GM18867 (cell line): ENCODE measurements at regions not wholly inside any gene's neighbourhood (a gene's known extent, or its start where the extent isn't known, plus 50 kb on each side); places are given as distances from the start of the nearest gene placed in this dataset.

ENCODE experiments used
- ATAC-seq: cut with Tn5 transposase; IDR thresholded peaks from one replicate; pipeline ENCODE4 v1.9.1; 2021; ENCODE audit warnings: mild to moderate bottlenecking, moderate library complexity; ENCODE audit not compliant: unreplicated experiment

DNA sequence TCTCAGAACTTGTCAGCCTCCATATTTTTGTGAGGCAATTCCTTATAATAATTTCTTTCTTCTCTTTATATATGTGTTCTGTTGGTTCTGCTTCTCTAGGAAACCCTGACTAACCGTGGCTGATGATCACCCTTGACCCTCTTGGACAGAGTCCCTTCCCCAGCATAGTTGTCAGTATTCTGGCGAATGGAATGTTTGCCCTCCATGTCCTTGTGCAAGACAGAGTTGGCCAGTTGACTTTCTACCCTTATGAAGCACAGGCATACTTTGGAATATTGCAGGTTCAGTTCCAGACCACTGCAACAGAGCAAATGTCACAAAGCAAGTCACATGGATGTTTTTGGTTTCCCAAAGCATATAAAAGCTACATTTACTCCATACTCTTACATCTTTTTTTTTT is 297.7 kb upstream of the SHH start:
- ATAC-seq = no peak

DNA sequence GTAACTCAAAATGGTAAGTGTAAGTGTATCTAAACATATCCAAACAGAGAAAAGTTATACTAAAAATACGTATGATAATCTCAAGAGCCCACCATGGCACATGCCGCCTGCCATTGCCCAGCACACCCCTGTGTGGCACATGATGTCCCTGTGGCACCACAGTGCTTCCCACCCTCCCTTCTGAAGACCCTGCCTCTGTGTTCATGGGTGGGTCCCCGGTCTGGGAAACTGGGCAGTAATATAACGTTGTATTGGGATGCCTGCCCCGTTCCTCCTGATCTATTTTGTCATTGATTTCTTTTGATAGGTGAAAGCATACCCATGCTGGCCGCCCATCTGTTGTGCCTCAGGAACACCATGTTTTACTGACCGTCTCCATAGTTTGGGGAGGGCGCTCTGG is 296.8 kb upstream of the SHH start:
- ATAC-seq = no peak

DNA sequence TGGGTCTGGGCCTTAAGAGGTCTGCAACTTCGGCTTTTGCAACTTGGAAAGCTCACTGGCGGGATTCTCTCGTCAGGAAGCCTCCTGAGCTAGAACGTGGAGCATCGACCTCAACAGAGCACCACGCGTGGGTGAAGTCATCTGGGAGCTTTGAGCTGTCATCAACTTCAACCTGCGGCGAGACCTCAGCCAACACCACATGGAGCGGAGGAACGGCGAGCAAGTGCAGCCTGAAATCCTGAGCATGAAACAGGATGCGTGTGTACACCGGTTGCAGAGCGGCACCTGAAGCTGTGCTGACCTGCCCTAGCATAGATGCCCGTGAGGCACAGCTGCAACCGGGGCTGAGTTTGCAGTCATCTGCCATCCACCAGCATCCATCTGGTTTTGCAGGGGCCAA is 295.7 kb upstream of the SHH start:
- no peak for ATAC-seq

DNA sequence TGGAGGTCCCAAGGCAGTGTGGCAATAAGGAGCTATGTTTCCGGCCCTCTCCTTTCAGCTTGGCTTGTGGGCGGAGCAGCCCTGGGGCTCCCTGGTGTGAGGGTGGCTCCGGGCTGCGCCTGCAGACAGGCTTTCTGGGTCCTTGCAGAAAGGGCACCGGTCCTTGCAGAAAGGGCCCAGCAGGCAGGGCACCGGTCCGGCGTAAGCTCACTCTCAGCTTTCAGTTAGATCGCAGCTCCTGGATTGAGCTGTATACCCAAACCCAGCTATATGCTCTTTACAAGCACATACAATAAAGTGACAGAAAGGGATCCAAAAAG is 293.8 kb upstream of the SHH start:
- no peak for ATAC-seq

DNA sequence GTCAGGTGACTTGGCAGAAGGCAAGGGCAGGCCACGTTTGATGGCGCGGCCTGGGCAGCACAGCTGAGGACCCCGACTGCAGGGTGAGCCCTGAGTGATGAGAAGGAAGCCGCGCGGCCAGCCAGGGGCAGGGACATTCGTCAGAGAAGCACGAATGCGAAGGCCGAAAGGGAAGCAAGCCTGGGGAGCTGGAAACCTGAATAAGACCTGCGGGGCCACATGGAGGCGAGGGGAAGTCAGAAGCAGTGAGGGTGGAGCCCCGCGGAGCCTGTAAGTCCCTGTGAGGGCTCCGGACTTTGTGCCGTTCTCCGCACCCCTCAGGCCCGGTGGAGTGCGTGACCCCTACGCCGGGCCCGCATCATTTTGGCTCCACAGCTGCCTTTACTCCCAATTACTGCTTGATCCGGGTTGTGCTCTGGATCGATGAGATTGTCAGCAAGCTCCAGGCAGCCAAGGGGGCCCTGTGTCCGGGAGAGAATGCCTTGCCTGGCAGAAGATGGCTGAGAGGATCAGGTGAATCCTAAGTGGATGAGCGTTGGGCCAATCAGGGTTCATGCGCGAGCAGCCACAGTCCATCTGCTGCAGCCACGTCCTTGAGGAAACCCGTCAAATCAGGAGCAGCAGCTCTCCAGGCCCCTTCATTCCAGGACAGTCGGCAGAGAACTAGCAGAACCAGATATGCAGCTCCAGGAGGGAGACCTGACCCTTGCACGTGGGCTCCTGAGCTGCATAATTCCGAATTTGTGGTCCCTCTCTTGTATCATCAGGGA is 293.3 kb upstream of the SHH start:
- no peak for ATAC-seq

DNA sequence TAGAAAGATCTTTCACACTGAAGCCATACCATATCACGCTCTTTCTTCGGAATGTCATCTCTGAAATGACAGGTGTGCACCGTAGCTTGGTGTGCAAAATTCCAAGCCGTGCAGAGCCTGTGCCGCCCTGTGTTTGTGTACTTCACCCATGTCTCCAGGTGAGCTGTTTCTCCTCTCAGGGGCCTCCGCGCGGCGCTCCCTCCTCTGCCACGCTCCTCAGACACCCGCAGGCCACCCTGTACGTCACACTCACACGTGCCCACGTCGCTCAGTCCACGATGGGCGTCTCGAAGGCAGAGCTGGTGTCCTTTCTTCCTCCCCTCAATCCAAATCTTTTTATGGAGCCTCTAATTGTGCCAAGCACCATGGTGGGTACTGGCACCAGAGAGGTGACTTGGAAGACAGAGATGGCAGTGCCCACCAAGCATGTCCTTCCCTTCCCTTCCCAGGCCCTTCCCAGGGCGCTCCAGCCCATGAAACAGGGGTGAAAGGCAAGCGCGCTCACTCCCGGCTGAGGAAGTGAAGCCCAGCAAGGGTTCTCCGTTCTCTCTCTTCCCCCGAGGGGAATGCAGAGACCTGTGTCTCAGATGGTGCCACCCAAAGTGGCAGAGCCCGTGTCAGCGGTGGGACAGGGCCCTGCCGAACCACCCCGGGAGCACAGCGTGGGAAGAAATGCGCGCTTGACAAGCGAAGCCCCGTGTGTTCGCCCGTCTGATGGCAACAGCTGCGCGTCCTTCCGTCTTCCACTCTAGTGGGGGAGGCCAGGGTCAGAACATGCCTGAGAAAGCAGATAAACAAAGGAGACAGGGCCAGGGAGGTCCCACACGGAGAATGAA is 292.5 kb upstream of the SHH start:
- no peak for ATAC-seq

DNA sequence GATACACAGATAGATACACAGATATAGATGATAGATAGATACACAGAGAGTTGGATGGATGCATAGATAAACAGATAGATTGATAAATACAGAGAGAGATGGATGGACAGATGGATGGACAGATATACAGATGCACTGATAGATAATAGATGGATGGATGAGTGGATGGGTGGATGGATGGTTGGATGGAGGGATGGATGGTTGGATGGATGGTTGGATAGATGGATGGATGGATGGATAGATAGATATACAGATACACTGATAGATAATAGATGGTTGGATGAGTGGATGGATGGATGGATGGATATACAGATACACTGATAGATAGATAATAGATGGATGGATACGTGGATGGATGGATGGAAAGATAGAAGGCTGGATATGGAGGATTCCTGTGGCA is 290.0 kb upstream of the SHH start:
- ATAC-seq = no peak

DNA sequence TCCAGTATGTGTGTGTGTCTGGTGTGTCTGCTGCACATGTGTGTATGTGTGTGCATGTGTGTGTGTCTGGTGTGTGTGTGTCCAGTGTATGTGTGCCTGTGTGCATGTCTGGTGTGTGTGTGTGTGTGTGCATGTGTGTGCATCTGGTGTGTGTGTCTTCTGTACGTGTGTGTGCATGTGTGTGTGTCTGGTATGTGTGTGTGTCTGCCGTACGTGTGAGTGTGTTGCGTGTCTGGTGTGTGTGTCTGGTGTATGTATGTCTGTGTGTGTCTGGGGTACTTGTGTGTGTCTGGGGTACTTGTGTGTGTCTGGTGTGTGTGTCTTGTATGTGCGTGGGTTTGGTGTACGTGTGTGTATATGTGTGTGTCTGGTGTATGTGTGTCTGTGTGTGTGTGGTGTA is 289.1 kb upstream of the SHH start:
- ATAC-seq = no peak

DNA sequence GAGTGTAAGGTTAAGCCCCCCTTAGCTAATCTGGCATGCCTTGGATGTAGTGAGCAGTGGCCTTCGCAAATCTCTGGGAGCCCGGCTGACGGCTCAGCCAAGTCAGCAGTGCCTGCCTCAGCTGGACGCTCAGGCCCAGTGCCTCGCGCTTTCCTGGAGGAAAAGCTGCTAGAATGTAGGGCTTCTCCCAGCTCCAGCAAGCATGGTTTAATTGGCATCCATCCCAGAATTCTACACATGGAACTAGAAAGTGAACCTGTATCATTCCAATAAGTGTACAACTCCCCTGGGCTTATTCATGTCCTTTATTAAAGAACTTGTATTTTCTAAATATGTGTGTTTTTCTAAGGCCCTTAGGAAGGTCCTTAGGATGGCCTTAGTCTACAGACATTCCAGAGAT is 287.8 kb upstream of the SHH start:
- no peak for ATAC-seq

DNA sequence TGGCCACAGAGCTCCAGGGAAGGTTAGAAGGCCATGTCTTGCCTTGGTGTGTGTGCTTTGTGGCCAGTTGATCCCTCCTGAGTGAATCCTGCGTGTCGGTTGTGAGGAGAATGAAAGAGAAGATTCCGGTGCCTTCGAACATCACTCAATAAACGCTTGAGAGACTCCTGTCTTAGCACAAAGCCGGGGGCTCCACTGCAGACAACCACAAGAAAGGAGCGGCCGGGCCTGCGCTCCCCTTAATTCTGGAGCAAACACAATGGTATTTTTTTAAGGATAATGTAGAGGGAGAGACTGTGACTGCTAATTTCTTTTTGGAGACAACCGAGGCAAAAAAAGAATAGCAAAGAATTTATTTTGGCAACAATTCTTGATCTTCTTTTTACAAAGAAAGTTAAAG is 286.8 kb upstream of the SHH start:
- no peak for ATAC-seq

DNA sequence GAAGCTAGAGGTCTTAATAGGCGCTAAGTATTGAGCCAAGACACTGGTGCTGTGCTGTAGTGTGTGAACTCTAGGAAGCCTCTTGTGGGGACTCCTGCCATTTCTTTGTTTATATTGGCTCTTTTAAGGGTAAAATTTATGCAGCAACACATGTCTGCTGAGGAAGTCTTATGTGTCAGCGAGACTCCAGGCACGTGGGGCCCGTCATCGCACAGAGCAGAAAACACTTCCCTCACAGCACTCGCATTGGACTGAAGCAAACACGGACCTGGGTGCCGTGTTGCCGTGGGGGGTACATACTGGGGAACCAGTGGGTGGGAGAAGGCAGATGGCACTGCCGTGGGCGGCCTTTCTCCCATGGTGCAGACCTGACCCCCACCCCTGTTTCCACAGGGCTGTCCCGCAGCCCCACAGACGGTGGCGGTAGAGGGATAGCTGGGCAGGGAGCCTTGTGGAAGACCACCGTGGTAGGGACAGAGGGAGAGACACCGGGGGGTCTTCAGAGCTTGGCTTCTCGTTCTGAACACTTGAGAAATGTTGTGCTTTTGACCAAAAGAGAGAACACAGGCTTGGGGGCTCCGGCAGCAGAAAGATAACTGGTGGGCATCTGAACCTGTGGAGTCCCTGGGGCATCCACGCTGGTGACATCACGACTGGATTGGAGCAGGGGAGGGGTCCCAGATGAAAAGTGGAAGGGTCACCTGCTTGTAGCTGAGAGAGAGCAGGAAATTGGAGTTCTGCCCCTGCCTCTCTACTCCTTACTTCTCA is 284.7 kb upstream of the SHH start:
- no peak for ATAC-seq

DNA sequence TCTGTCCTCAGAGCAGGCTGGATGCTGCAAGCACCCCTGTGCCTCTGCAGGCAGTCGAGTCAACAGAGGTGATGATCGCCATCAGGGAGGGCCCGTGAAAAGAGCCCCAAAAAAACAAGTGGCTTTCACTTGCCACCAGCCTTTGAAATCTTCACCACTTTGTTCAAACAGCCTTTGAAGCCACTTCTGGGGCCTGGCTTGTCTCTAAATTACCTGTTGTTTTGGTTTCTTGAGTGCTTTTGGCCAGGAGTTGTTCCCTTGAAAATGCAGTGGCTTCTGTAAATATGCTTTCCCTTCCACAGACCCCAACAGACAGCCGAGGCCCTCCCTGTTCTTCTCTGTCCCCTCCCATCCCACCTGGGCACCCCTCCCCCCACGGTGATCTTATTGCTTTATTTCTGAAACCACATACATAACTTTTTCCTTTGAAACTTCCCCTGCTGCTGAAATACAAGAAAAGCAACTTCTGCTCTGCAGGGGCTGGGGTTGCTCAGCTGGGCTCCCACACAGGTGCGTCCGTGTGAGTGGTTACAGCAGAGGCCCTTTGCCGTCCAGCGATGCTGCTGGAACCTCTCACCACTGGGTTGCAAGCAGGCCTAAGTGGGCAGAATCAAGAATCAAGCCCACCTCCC is 283.8 kb upstream of the SHH start:
- no peak for ATAC-seq

DNA sequence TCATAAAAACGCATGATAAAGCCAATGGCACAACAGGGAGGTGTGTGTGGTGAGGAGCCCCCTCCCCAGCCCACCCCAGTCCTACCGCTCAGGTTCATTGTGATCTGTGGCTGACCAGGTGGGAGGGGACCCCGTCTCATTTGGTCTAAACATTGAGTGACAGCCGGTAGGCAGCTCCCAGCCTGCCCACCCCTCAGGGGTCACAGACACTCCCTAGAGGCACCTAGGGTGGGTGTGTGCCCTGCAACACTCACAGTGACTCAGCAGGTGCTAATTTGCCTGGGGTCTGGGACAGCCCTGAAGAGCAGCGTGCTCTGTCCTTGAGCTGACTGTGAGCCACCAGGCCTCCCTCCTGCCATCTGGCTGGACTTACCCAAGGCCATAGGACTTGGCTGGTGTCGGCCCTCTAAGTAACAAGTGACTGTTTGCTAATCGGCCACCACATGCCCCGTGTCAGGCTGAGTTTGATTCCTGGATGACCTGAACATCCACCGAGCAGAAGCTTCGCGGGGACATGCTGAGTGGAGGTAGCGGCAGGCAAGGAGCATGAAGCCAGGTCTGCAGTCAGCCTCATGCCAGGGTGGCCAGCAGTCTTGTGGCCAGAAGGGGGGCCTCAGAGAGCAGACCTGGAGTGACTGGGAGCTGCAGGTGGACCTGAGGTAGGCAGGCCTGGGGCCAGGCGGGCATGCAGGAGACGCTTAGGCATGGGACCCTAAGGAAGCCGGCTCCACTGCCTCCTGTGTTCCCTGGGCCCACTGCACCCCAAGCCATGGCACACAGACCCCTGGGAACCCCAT is 282.3 kb upstream of the SHH start:
- no peak for ATAC-seq

DNA sequence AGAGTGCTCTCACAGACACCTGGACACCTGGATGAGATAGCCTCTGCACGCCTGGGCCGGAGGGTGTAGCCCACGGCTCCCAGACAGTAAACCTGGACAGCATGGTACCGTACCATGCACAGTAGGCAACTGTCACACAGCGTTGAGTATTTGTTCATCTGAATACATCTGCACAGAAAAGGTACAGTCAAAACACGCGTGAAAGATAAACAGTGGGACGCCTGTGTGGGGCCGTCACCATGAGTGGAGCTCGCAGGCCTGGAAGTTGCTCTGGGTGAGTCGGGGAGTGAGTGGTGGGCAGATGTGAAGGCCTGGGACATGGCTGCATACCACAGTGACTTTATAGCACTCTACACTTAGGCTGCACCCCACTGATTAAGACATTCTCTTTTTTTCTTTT is 280.0 kb upstream of the SHH start:
- ATAC-seq = no peak

DNA sequence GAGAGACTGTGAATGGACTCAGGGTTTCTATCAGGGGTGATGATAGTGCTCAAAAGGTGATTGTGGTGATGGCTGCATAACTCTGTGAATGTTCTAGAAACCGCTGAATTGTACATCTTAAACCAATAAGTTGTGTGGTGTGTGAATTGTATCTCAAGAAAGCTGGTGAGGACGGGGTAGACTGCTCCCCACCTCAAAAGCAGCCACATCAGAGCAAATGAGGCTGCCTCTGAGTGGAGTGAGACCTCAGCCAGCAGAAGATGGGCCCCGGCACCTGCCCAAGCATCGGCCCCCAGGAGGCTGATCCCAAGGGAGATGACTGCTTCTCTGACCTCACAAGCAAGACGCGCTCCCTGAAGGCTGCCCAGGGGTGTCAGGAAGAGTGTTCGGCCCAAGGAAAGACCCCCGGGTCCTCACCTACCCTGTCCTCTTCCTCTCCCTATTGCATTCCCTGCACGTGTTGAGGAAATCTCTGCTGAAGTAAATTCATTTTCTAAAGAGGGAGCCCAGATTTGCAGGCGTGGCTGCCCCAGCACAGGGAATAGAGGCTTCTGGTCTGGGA is 279.3 kb upstream of the SHH start:
- ATAC-seq = no peak

DNA sequence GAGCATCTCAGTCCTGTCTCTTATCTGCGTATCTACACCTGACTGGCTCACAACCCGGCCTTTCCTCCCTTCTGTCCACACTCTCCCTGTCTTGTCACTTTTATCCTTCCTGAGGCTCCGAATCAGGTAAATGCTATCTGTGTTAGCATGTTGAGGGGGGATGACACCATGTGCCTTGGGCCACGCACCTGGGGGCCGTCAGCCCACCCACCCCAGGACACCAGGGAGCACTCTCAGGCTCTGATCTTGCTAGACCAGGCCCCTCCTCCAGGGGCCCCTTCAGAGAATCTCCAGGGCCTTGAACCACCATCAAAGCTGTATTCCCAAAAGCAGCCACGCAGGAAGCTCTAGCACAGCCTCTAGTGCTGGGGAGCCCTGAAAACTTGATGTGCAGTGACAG is 278.7 kb upstream of the SHH start:
- no peak for ATAC-seq

DNA sequence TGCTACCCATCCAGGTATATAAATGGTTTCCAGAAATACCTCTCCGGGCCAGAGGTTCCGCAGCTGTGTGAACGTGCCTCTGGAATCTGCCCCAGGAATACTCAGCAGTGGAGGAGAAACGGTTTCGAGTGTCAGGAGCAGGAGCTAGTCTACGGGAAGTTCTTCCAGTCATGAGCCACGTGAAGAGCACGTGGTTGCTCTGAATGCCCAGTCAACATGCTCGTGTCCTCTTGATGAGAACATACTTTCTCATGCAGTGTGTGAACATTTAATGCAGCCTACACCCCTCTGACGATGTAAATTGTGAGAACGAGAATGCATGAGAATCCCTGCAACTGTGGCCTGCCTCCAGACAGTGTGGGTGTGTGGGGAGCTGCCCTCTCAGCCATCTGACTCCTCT is 277.0 kb upstream of the SHH start:
- no peak for ATAC-seq

DNA sequence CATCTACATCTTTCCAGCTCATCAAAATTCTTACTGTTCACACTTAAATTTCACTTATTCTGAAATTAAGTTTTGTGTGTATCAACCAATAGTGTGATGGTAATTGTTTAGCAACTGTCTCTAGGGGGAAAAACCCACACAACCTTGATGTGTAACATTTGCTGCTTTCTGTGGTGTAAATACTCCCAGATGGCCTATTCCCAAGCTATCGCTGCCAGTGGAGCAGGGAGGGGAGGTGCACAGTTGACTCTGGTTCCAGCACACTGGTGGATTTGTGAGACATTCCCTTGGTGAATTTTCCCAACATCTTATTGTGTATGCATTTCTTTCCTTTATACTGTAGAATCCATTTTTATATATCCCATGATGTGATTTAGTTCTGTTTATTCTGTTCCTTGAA is 275.9 kb upstream of the SHH start:
- ATAC-seq = no peak

DNA sequence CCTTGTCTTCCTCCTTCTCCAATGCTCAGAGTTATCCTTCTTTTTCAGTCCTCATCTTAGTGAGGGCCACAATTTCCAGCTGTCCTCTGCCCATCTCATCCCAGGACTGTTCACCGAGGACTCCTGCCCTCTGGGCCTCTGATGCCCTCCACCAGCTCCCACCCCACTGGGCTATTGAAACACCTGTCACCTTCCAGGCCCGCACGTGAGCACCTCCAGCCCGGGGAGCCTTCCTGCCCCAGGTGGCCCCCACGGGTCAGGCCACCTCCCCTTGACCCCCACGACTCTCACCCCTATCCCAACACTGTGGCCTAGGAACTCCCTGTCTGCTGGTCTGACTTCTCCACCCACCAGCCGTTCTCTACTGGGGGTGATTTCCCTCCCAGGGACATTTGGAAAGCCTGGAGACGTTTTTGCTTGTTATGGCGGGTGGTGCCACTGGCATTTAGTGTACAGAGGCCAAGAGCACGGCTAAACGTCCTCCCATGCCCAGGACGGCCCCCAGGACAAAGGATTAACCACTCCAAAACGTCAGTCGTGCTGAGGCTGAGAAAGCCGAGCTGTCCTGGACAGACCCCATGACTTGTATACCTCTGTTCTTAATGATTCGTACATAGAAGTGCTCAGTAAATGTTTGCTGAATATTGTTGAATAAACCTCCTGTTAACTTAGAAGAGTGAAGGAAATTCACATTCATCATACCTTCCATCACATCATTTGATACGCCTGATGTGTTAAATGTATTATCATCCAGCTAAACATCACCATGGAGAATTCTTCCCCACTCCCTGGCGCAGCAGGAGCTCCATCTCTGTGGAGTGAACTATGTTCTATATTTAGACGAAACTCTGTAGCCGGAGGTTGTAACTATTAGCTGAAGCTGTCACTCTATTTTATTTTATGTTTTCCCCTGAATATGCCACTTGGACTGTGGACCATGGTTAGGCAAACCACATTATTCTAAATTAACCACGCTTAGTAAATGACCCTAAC is 270.1 kb upstream of the SHH start:
- ATAC-seq = no peak
